ENCODE measurements at regions not wholly inside any gene's neighbourhood (a gene's known extent, or its start where the extent isn't known, plus 50 kb on each side); places are given as distances from the start of the nearest gene placed in this dataset.

DNA sequence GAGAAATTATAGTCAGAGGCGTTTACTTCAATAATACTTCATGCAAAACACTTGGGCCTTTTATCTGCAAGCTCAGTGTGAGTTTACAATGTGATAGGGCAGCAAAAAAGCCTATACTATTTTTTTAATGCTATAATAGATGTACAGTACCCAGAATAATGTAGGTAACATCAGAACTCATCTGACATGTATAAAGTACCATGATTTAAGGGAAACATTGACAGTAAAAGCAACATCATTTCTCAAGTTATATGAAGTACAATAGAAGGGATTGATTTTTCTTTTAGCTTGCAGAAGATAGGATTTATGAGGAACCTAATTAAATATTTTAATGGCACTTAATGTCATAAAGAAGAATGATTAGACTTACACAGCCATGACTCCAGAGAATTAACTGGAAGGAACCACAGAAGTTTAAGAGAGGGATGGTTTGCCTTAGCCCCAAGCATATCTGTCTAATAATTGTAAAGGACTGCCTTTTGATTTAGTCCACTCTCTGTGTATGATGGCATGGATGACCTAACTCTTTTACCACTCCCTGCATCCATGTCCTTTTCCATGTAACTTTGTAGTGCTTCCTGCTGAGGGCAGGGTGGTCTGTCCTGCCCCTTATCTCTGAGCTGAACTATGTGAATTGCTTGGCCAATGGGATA, 55.9 kb upstream of the MIS18BP1 start:
- ATAC-seq (ENCODE audit: low read depth) (no peak), DNase-seq (ENCODE audit: low spot score) (no peak)
- Histone ChIP-seq H3K4me1 (ENCODE audit: insufficient read depth, poor library complexity, severe bottlenecking) (no peaks in the 10 kb centered on the region), H3K27me3 (ENCODE audit: insufficient read depth, poor library complexity, severe bottlenecking) (peaks cover 10% of the 10 kb centered on the region), H3K9me3 (ENCODE audit: severe bottlenecking) (no peaks in the 10 kb centered on the region), H3K4me3 (ENCODE audit: severe bottlenecking) (no peak overlapping the region), H3K36me3 (ENCODE audit: low read depth) (no peaks in the 10 kb centered on the region), H3K27ac (ENCODE audit: poor library complexity, severe bottlenecking) (no peak overlapping the region)
- TF ChIP-seq, protein P1, sequence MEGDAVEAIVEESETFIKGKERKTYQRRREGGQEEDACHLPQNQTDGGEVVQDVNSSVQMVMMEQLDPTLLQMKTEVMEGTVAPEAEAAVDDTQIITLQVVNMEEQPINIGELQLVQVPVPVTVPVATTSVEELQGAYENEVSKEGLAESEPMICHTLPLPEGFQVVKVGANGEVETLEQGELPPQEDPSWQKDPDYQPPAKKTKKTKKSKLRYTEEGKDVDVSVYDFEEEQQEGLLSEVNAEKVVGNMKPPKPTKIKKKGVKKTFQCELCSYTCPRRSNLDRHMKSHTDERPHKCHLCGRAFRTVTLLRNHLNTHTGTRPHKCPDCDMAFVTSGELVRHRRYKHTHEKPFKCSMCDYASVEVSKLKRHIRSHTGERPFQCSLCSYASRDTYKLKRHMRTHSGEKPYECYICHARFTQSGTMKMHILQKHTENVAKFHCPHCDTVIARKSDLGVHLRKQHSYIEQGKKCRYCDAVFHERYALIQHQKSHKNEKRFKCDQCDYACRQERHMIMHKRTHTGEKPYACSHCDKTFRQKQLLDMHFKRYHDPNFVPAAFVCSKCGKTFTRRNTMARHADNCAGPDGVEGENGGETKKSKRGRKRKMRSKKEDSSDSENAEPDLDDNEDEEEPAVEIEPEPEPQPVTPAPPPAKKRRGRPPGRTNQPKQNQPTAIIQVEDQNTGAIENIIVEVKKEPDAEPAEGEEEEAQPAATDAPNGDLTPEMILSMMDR (IDR thresholded peaks at IDR 0.05; ENCODE audit: poor library complexity, severe bottlenecking): no peak
